ENCODE measurements at regions not wholly inside any gene's neighbourhood (a gene's known extent, or its start where the extent isn't known, plus 50 kb on each side); places are given as distances from the start of the nearest gene placed in this dataset.
"Not testable (repeated sequence)": the region's sequence is repeated elsewhere in the genome, so short reads cannot be mapped to it uniquely, and the experiment has no call there.

DNA sequence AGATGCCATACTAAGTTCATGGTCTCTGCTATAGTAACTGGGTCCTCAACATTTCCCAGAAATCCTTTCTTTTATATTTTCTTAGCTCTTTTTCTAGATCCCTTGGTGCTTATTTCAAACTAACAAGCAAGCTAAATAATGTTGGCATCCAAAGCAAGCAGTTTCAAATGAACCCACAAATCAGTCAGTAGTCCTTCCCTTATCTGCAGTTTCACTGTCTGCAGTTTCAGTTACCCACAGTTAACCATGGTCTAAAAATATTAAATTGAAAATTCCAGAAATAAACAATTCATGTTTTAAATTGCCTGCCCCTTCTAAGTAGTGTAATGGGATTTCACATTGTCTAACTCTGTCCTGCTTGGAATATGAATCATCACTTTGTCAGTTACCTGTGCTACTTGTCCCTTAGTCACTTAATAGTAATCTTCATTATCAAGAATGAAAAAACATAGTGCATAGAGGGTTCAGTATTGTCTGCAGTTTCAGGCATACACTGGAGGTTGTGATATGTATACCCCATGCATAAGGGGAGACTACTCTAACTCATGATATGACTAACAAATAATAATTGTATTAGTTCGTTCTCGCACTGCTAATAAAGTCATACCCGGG, 633.7 kb downstream of the MECOM start:
- no peak for DNase-seq
- no peak for ATAC-seq
- intact Hi-C loops (cut with micrococcal nuclease), result no loop called here

DNA sequence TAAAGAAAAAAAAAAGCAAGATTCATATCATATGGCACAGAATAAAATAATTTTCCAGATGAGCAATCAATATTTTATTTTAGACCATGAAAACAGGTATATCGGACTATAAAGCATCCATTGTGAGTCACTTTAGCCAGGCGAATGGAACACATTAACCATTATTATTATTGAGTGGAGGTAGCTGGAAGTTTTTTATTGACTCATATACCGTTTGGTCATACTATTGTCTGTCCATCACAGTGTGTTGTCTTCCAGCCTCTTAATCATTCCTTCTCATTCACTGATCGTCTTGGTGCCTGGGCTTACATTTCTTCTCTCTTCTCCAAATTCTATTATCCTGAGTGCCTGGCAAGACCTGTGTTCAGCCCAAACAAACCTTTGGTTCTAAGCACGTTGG, 634.8 kb downstream of the MECOM start:
- intact Hi-C loops (cut with micrococcal nuclease), result no loop called here
- ATAC-seq, result no peak
- no peak for DNase-seq

DNA sequence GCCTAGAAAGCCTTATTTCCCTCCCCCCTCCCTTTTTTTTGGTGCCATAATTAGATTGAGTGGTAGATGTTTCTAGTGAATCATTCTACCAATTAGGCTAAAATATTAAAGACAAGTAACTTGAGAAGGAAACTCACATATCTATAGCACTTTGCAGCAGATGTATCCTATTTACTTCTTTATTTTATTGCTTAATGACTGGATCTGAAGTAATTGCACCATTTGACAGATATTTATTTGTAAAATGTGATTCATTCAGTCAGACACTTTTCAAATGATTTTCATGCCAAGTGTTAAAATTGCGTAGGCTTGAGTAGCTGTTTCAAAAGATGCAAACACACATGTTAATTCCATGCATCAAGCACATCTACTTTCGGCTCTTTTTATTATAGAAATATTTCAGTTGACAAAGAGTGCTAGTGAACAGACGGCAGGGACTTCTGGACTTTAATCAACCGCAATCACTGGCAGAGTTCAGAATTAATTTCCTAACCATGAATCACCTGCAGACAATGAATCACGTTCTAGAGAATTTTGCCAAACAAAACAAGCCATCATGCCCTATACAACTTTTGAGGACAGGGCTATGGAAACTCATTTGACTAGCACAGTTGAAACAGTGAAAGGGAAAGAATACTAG, 636.8 kb downstream of the MECOM start:
- intact Hi-C loops (cut with micrococcal nuclease), result no loop called here
- ATAC-seq, result no peak

DNA sequence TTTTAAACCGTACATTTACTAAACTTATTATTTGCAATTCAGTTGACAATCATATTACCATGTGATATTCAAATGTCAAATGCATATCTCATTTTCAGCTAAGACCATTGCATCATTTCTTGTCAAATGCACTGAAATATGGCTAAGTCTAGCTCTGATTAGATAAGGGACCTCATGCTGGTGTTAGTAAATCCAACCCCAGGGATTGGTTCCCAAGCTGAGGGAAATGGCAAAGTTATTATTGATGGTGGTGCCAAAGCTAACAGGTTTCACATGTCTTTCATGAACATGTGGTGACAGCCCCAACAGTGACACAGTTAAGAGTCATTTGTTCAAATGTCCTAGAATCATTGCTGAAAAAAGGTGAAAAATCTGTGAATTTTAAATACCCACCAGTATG, 641.1 kb downstream of the MECOM start:
- intact Hi-C loops (cut with micrococcal nuclease), result no loop called here
- ATAC-seq (no peak), DNase-seq (no peak)

More for the DNA sequence above, 636.8 kb downstream of the MECOM start:
- no peak for DNase-seq

DNA sequence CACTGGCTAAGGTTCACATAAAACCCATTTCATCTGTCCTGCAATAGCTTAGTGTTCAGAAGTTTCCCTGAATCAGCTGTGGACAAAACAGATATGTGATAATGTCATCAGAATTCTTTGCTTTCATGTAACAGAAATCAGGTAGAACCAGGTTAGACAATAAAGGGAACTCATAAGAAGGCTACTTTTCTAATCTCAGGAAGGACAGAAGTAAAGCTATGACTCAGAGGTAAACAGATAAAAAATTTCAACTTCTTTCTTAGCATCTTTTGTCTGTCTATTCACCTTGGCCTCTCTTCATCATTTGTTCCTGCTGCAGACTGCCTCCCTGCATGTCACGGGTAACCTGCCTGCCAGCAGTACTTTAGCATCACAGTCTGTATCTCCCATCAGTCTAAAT, 643.1 kb downstream of the MECOM start:
- intact Hi-C loops (cut with micrococcal nuclease), result no loop called here
- ATAC-seq (no peak), DNase-seq (no peak)

DNA sequence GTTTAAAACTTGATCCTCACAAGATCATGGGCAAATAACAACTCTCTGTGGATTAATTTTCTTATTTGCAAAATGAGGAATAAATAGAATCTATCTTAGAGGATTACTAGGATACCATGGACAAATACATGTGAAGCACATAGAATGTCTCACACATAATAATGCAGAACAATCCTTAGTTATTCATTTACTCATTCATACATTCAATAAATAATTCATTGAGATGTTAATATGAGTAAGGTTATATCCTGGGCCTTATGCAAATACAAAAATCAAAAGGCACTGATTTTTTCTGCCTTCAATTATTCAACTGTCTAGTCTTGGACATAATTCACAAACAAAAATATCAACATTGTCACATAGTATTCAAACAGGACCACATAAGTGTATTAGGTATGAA, 654.1 kb downstream of the MECOM start:
- DNase-seq (no peak), ATAC-seq (no peak)
- intact Hi-C loops (cut with micrococcal nuclease), result no loop called here

DNA sequence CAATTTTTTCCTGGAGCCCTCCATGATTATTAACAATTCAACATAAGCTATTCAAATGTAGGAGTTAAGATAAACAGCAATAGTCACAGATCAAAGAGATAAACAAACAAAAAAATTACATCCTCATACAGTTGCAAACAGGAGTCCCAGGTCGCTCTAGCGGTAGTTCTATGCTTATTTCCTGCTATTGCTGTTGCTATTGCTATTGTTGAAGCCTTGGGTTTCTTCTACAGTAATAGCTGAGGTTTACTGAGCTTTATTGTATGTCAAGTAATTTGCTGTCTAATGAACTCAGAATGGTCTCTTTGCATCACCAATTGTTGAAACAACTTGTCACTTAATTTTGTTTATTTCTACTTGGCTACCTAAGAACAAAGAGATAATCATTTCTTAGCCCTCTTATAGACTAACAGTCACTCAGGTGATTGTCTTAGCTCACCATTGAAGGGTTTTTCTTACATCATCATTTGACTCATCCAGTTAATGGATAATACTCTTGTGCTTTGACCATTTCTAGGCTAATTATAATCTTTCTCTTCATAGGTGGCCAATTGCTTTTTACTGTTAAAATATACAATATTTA, 654.6 kb downstream of the MECOM start:
- intact Hi-C loops (cut with micrococcal nuclease), result no loop called here
- DNase-seq (no peak), ATAC-seq (no peak)

DNA sequence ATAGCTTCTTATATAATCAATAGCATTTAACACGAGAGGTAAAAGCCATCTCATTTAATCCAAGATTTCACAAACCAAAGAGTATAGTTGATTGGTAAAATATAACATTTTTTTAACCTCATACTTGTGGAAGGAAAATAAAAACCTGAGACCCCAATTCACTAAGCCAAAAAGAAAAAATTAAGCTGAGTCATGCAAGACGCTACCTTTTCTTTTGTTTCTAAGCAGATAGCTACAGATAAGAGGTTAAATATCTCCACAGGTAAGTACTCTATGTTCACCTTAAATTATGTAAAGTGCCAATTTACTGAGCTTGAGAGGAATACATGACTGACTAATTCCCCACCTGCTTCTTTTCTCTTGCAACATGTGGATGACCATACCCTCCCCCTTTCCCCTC, 656.4 kb downstream of the MECOM start:
- intact Hi-C loops (cut with micrococcal nuclease), result no loop called here
- ATAC-seq (no peak), DNase-seq (no peak)

DNA sequence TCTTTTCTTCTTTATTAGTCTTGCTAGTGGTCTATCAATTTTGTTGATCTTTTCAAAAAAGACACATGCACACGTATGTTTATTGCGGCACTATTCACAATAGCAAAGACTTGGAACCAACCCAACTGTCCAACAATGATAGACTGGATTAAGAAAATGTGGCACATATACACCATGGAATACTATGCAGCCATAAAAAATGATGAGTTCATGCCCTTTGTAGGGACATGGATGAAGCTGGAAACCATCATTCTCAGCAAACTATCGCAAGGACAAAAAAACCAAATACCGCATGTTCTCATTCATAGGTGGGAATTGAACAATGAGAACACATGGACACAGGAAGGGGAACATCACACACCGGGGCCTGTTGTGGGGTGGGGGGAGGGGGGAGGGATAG, 657.1 kb downstream of the MECOM start:
- DNase-seq; ATAC-seq; intact Hi-C loops (cut with micrococcal nuclease): not testable (repeated sequence)

DNA sequence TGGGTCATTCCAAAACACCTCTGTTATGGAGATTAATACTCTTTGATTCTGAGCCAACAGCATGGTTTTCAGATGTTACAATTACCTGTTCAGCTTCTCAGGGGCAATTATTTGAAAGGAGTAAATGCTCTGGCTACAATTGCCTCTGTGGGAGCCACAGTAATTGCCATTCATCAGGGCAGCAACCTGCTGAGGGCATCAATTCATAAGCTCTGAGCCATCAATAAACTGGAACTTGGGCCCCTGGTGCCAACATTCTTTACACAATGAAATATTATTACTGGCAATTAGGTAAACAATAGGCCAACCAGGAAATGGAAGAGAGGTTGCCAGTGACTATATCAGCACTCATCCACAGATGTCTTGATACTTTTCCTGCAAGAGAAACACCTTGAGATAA, 660.8 kb downstream of the MECOM start:
- DNase-seq (no peak), ATAC-seq (no peak)
- intact Hi-C loops (cut with micrococcal nuclease), result no loop called here

DNA sequence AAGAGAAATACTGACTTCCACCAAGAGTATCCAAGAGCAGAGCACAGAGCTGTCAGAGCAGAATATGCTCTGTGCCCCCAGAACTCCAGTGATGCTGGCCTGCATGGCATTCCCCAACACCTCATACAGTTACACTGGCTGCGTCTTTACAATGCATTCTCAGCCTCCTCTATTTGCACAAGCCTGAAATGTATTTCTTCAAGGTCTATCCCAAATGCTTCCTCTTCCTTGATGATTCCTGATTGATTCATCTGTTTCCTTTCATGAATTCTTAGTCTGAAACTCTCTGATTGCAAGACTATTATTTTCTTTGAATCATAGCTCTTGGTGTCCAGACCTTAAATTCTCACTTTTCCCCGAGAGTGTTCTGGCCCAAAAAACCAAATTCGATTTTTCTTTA, 664.7 kb downstream of the MECOM start:
- no peak for ATAC-seq
- intact Hi-C loops (cut with micrococcal nuclease), result no loop called here
- DNase-seq, result no peak

DNA sequence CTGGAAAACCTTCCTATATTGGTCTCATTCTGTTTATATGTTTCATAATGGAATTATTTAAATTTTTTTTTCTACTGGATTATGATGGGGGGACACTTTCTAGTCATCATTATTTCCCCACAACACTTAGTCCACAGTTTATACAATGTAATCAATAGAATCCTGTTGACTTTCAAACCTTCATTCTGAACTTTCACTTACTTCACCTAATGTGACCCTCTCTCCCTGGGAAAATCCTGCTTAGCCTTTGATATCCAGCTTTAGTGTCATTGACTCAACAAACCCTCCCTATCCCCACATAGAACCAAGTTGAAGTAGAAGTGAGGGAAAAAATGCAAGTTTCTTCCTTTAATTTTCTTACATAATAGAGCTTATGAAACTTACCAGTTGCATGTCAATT, 666.0 kb downstream of the MECOM start:
- ATAC-seq (no peak), DNase-seq (no peak)
- intact Hi-C loops (cut with micrococcal nuclease), result no loop called here

DNA sequence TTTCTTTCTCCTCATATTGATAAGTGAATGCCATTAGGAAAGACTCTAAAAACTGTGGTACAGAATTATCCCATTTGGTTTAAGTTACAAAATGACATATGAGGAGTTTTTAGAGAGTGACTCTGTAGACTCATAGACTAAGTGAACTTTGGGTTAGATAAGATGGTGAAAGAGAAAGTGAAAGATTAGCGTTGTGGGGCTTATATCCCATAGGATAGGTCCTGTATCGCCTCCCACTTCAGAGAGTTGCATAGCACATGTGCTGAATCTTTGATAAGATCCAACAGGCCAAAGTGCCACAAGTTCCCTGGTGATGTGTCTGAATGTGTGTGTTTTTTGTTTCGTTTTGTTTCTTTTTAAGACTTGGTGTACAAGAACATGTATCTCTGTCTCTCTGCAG, 666.9 kb downstream of the MECOM start:
- DNase-seq (no peak), ATAC-seq (no peak)
- intact Hi-C loops (cut with micrococcal nuclease), result no loop called here

DNA sequence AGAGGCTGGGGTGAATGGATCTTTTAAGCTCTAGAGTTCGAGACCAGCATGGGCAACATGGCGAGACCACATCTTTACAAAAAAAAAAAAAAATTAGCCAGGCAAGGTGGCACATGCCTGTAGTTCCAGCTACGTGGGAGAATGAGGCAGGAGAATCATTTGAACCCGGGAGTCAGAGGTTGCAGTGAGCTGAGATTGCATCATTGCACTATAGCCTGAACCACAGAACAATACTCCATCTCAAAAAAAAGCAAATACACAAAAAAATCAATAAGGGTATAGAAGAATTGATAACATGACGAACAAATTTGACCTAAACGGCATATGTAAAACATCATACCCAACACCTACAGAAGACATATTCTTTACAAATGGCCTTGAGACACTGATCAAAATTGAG, 668.4 kb downstream of the MECOM start:
- intact Hi-C loops (cut with micrococcal nuclease), result no loop called here
- DNase-seq, result no peak
- ATAC-seq, result no peak

DNA sequence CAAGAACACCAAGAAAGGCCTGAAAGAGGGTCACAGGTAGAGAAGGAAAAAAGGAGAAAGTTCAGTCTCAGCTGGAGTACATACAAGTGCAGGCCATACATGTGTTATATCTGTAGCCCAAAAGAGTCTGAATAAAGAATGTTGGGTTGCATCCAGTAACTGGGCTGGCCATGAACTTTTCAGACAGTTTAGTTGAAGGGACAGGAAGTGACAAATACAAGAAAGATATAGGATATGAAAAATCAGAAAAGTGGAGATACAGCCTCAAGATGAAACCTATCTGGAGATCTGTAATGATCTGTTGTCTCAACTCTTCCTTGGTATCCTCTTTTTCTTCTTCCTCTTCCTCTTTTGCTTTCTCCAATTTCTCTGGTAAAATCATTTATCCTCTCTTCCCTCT, 671.7 kb downstream of the MECOM start:
- intact Hi-C loops (cut with micrococcal nuclease), result no loop called here

DNA sequence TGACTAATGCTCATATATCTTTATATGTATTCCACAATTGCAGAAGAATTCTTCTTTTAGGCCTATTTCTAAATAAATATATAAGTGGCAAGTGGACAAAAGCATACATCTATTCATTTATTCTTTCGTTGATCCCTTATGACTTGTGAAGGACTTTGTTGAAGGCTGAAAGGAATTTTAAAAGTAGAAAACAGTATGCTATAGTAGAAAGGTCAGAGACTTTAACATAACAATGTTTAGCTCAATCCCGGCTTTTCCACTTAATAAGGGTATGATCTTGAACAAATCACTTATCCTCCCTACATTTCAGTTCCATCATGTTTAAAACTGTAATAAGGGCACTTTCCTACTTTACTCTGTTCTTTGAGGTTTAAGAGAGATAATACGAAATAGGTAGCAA, 672.9 kb downstream of the MECOM start:
- DNase-seq (no peak), ATAC-seq (no peak)
- intact Hi-C loops (cut with micrococcal nuclease), result no loop called here

More for the DNA sequence above, 671.7 kb downstream of the MECOM start:
- ATAC-seq (no peak), DNase-seq (no peak)

DNA sequence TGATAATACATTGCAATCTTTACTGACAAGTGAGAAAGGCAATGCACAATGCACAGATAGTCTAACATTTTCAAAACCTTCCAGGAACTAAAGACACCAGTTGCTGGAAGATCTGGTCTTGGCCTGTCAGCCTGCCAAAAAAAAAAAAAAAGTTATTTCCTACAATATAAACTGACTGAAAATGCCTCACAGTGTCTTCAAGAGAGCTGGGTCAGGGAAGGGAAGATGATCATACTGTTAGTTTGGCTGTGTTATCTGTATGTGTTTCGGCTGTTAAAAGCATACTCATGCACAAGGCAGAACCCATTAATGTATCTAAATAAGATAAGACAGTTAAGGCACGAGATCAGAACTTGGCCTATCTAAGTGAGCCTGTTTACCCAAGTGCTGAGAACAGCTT, 673.4 kb downstream of the MECOM start:
- intact Hi-C loops (cut with micrococcal nuclease), result no loop called here
- ATAC-seq (no peak), DNase-seq (no peak)

DNA sequence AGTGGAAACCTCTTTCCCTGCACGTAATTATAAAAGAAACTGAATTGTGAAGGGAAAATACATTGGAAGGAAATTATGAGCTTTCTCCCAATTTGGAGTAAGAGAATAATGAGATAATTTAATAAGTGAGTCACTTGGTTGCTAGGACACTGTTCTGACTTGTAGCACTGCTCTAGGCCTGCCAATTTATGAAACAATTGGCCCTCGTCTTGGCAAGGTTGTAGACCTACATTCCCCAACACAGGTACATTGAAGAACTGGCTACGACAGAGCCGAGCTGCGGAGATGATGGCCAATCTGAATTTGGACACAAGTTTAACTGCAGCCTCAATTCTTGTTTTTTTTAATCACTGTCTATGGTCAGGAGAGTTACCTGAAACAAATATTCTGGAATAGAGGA, 674.1 kb downstream of the MECOM start:
- no peak for DNase-seq

DNA sequence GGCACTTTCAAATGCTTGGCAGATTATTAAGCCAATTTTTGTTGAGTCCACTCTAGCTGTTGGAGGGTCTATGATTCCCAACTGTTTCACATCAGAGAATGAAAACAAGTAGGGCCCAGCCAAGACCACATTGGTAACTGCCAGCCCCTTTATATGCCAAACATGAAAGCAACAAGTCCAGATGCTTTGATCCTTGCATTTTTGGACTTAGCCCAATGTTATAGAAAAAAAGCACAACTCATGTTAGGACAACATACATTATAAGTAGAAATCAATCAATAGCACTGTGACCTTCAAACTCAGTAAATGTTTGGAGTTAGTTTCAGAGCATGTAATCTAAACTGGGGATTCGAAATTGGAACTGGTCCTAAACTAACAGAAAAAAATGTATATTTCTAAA, 674.7 kb downstream of the MECOM start:
- ATAC-seq (no peak), DNase-seq (no peak)
- intact Hi-C loops (cut with micrococcal nuclease), result no loop called here

More for the DNA sequence above, 674.1 kb downstream of the MECOM start:
- no peak for ATAC-seq
- intact Hi-C loops (cut with micrococcal nuclease), result no loop called here

DNA sequence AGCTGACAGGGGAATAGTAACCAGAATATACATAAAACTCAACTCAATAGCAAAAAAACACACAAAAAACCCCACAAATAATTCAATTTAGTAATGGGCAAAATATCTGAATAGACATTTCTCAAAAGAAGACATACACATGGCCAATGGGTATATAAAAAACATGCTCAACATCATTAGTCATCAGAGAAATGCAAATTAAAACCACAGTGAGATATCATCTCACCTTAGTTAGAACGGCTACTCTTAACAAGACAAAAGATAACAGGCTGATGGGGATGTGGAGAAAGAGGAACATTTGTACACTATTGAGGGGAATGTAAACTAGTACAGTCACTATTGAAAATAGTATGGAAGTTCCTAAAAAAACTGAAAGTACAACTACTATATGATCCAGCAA, 678.6 kb downstream of the MECOM start:
- ATAC-seq (no peak), DNase-seq (no peak)
- intact Hi-C loops (cut with micrococcal nuclease), result no loop called here

DNA sequence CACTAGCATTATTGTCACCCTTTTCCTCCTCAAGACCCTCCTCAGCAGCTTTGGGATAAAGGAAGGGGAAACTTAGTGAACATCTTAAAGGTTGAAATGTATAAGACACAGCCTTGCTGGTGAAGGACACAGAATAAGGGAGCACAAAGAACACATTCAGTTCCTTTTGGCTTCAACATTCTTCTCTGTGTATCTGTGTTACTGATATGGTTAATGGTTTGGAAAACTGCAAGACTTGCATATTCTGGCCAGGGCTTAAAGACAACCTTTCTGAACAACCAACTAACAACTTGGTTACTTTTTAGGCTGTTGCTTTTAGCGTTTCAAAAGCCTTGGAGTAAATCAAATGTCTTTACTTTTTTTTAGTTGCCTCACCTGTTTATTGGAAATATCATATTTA, 680.5 kb downstream of the MECOM start:
- intact Hi-C loops (cut with micrococcal nuclease), result no loop called here
- DNase-seq, result no peak
- no peak for ATAC-seq

All from left ventricle myocardium superior (tissue), 1 donor.